B cell (primary cell): ENCODE measurements at regions not wholly inside any gene's neighbourhood (a gene's known extent, or its start where the extent isn't known, plus 50 kb on each side); places are given as distances from the start of the nearest gene placed in this dataset.
A peak's percentile ranks its signal among the peaks of the same experiment; 100 is the strongest.

Source experiments
- CTCF ChIP-seq: fragments of 200-600 bp; IDR thresholded peaks from one replicate; pipeline ENCODE4 v1.8.0; 2022; ENCODE audit warnings: antibody characterized with exemption, mild to moderate bottlenecking
- EZH2 ChIP-seq: IDR thresholded peaks from 2 replicates; pipeline ENCODE4 v1.6.1; 2012; ENCODE audit warnings: borderline replicate concordance, low read depth, mild to moderate bottlenecking, moderate library complexity, low read length; ENCODE audit not compliant: insufficient read depth, poor library complexity, severe bottlenecking

DNA sequence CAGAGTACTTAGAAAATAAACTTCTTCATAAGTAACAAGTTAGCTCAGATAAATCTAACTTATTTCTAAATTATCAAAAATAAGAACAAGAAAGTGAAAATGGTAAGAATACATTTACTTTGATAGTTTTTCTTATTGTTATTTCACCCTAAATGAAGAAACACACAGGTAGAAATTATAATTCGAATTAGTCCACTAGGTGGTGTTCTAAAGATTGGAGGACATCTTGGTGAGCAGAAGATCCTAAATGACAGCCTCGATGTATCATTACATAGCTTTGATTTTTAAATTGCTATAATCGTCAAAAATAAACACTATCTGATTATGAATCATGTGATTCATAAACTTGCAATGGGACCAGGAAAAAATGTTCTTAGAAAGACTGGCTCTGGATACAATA lies 280.8 kb upstream of the UBE2E2 start:
- TF ChIP-seq CTCF = peak; percentile 52
- no peak for TF ChIP-seq EZH2
